ENCODE measurements at regions not wholly inside any gene's neighbourhood (a gene's known extent, or its start where the extent isn't known, plus 50 kb on each side); places are given as distances from the start of the nearest gene placed in this dataset.

DNA sequence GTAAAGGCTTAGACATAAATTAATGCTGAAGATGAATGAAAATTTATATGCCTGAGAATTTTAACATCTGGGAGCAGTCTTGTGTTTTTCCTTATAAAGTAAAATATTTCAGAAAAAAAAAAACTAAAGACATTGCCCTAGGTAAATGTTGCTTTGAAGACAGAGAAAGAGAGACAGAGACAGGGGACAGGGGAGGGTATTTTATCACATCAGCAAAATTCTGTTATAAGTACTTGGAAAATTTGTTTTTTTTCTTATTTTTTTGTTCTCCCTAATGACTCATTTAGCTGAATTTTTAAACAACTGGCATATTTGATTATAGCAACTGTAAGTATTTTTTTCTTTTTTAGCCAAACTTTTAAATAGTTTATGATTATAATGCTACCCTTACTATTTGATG is 1540.6 kb upstream of the GBE1 start:
- H3K4me3 ChIP-seq (ENCODE audit: low read depth, low read length), result no peak overlapping the region
- TF ChIP-seq, protein P1, sequence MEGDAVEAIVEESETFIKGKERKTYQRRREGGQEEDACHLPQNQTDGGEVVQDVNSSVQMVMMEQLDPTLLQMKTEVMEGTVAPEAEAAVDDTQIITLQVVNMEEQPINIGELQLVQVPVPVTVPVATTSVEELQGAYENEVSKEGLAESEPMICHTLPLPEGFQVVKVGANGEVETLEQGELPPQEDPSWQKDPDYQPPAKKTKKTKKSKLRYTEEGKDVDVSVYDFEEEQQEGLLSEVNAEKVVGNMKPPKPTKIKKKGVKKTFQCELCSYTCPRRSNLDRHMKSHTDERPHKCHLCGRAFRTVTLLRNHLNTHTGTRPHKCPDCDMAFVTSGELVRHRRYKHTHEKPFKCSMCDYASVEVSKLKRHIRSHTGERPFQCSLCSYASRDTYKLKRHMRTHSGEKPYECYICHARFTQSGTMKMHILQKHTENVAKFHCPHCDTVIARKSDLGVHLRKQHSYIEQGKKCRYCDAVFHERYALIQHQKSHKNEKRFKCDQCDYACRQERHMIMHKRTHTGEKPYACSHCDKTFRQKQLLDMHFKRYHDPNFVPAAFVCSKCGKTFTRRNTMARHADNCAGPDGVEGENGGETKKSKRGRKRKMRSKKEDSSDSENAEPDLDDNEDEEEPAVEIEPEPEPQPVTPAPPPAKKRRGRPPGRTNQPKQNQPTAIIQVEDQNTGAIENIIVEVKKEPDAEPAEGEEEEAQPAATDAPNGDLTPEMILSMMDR (IDR thresholded peaks at IDR 0.05; ENCODE audit: control insufficient read depth, extremely low read depth, insufficient read depth), result no peak
- DNase-seq (ENCODE audit: low read depth), result no peak

DNA sequence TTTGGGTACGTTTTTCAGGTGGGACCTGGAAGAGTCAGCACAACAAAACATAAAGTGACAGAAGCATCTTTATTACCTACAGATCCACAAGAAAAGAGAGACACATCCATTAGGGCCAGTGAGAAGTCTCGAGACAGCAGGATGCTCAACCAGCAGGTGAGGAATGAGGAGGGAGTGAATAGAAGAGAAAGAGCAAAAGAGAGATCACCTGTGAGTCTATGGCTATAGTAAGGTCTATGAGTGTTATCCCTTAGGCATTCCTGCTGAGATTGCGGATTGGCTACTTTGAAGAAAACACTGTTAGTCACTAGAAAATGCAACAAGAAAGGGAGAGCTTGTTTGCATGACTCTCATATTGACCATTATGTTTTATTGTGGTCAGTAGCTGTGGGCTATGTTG is 1556.2 kb upstream of the GBE1 start:
- TF ChIP-seq, protein P1 (IDR thresholded peaks at IDR 0.05; ENCODE audit: control insufficient read depth, extremely low read depth, insufficient read depth), result no peak
- no peak for DNase-seq (ENCODE audit: low read depth)

DNA sequence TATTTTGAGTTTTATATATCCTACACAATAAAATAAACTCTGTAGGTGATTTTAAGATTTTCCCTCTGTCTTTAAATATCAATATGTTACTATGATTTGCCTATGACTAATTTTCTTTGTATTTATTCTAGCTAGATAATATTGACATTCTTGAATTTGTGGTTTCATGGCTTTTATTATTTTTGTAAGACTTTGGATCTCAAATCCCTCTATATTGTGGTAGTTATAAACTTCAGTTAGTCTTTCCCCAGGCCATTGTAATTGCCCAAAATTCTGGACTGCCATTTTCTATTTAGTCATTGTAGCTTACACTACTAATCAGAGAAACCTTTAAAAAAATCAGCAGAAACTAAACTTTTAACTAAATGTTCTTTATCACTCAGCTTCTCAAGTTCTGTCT is 1559.3 kb upstream of the GBE1 start:
- H3K4me3 ChIP-seq (ENCODE audit: low read depth, low read length), result no peak overlapping the region
- no peak for DNase-seq (ENCODE audit: low read depth)
- TF ChIP-seq, protein P1 (IDR thresholded peaks at IDR 0.05; ENCODE audit: control insufficient read depth, extremely low read depth, insufficient read depth), result no peak

More for the DNA sequence above, 1556.2 kb upstream of the GBE1 start:
- no peak overlapping the region for H3K4me3 ChIP-seq (ENCODE audit: low read depth, low read length)

DNA sequence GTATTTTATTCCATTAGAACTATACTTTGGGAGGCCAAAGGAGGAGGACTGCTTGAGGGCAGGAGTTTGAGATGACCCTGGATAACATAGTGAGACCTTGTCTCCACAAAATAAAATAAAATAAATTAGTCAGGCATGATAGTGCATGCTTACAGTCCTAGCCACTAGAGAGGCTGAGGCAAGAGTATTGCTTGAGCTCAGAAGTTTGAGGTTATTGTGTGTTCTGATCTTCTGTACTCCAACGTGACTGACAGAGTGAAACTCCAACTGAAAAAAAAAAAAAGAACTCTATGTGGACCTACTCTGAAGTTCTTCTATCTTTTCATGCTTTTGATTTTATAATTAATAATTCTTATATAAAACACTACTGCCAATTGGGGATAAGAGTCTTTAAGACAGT is 1560.0 kb upstream of the GBE1 start:
- TF ChIP-seq, protein P1 (IDR thresholded peaks at IDR 0.05; ENCODE audit: control insufficient read depth, extremely low read depth, insufficient read depth), result no peak
- no peak for DNase-seq (ENCODE audit: low read depth)
- H3K4me3 ChIP-seq (ENCODE audit: low read depth, low read length), result no peak overlapping the region

DNA sequence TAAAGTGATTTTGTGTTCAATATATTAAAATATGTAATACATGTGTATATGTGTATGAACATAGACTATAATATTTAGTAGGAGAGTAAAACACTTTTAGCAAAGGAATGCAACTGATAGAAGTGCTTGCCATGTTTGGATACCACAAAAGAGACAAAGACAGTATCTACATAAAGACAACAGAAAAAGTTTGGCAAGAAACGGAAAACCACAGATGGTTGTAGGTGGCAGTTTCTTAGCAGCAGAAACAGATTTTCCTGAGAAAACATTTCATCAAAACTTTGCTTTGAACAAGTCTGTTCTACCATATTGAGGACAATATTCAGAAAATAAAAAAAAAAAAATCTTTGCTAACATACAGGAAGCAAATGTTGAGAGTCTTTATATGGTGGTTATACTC is 1560.4 kb upstream of the GBE1 start:
- DNase-seq (ENCODE audit: low read depth), result no peak
- TF ChIP-seq, protein P1 (IDR thresholded peaks at IDR 0.05; ENCODE audit: control insufficient read depth, extremely low read depth, insufficient read depth), result no peak
- no peak overlapping the region for H3K4me3 ChIP-seq (ENCODE audit: low read depth, low read length)

DNA sequence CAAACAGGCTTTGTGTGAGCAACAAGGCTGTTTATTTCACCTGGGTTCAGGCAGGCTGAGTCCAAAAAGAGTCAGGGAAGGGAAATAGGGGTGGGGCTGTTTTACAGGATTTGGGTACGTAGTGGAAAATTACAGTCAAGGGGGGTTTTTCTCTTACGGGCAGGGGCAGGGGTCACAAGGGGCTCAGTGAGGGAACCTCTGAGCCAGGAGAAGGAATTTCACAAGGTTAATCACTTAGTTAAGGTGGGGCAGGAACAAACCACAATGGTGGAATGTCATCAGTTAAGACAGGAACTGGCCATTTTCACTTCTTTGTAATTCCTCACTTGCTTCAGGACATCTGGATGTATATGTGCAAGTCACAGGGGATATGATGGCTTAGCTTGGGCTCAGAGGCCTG is 1592.8 kb upstream of the GBE1 start:
- DNase-seq (ENCODE audit: low read depth), result no peak
- no peak overlapping the region for H3K4me3 ChIP-seq (ENCODE audit: low read depth, low read length)
- TF ChIP-seq, protein P1 (IDR thresholded peaks at IDR 0.05; ENCODE audit: control insufficient read depth, extremely low read depth, insufficient read depth), result no peak

DNA sequence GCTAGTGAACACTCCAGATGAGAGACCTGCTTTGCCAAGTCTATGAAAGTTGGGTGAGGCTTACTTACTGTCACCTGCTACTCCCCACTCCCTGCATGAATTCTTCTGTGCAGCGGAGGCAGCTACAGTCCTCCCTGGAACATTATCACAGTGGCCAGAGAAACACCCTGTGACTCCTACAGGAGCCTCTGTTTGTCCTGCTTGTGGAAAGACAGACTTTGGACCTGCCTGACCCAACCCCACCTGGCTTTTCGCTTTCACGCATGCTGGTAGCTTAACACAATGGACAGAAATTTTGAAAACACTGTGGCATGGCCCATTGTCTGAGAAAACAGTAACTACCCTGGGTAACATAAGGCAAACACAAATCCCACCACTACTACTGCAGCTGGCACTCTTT is 1565.5 kb upstream of the CADM2 start:
- no peak for DNase-seq (ENCODE audit: low read depth)
- H3K4me3 ChIP-seq (ENCODE audit: low read depth, low read length), result no peak overlapping the region
- TF ChIP-seq, protein P1 (IDR thresholded peaks at IDR 0.05; ENCODE audit: control insufficient read depth, extremely low read depth, insufficient read depth), result no peak
